HG02884 (cell line): ENCODE measurements at regions not wholly inside any gene's neighbourhood (a gene's known extent, or its start where the extent isn't known, plus 50 kb on each side); places are given as distances from the start of the nearest gene placed in this dataset.
"Not testable (repeated sequence)": the region's sequence is repeated elsewhere in the genome, so short reads cannot be mapped to it uniquely, and the experiment has no call there.

Source experiments
- ATAC-seq: cut with Tn5 transposase; IDR thresholded peaks from one replicate; pipeline ENCODE4 v1.9.1; 2021; ENCODE audit warnings: mild to moderate bottlenecking, moderate library complexity; ENCODE audit not compliant: unreplicated experiment

GRCh38 chr15:36039996-36040572 is 494.1 kb upstream of the DPH6 start:
- ATAC-seq, result no peak

- ATAC-seq, result not testable (repeated sequence)
Observed at GRCh38 chr15:36047018-36047716, 501.2 kb upstream of the DPH6 start.

DNA sequence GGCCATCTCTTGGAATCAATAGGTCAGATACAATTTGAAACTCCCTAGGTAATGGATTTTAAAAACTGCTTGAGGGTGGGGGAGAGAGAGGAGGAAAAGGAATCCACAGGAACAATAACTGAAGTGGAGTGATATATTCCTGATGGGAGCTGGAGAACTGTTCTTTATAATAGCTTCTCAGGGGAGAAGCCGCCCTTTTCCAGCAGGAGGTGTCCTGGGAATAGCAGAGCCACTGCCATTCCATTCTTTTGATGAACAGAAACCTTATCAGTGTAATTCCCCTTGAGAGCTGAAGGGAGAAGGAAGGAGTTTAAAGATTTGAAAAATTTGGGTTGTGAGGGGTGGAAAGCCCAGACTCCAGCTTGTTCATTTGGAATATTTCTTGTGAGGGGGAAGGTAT is 504.9 kb upstream of the DPH6 start:
- no peak for ATAC-seq

DNA sequence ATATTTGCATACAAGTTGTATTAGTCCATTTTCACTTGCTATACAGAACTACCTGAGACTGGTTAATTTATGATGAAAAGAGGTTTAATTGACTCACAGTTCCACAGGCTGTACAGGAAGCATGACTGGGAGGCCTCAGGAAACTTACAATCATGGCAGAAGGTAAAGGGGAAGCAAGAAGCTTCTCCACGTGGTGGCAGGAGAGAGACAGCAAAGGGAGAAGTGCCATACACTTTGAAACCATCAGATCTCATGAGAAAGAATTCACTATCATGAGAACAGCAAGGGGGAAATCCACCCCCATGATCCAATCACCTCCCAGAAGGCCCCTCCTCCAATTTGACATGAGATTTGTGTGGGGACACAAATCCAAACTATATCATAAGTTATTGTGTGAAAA is 506.7 kb upstream of the DPH6 start:
- not testable (repeated sequence) for ATAC-seq

GRCh38 chr15:36053746-36054145 is 507.8 kb upstream of the DPH6 start:
- no peak for ATAC-seq

- no peak for ATAC-seq
Observed at GRCh38 chr15:36059596-36059995, 513.6 kb upstream of the DPH6 start.

GRCh38 chr15:36062357-36062756 is 516.4 kb upstream of the DPH6 start:
- ATAC-seq, result no peak

GRCh38 chr15:36066757-36067156 is 512.7 kb upstream of the CDIN1 start:
- ATAC-seq, result no peak

DNA sequence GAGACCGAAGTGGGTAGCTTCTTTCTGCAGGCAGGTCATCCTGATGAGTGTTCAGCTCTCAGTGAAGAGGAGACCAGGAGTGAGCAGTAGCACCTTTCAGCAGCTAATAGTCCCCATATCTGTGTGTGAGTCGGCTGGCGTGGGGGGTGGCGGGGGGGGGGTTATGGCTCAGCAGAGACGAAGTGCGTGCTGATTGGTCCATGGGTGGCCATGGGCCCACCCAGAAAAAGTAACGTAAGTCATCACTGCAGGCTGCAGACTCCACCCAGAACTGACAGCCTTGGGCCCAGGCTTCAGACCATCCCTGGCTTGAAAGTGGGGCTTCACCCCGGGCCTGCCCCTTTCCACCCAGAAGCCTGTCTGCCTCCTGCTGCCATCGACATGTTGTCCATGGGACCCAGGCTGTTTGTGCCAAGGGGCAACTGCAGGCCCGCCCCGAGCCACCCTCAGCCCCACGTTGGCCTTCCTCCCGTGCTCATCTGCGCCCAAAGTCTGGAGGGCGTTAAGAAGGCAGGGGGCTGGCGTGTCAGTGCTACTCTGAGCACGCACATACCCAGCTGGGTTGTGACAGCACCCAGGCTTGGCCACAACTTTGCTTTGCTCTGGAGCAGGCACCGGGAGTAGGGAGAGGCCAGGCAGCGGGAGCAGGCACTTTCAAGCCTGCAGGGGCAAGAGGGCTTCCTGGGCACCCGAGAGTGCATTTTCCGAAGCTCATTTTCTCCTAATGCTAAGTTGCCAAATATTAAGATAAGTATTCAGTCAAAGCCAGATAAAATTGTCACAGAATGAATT is 511.7 kb upstream of the CDIN1 start:
- ATAC-seq, result no peak

GRCh38 chr15:36075333-36075732 is 504.1 kb upstream of the CDIN1 start:
- no peak for ATAC-seq

DNA sequence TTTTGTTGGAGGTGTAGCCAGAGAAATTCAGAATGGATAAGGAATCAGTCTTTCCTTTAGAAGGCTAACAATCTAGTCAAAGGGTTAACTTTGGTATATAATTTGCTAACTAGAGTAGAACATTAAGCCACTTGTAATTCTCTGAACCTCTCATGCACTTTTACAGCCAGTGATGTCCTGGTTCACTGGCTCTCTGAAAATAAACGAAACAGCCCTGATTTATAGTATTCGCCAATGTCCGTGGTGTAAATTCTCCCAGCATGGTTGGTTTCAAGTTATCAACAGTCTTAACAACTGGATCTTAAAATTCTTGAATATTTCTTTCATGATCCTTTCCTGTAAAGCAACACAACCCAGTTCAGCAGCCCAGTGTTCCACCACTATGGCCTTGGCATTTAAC is 500.4 kb upstream of the CDIN1 start:
- ATAC-seq, result no peak

- no peak for ATAC-seq
Observed at GRCh38 chr15:36080759-36081158, 498.7 kb upstream of the CDIN1 start.

DNA sequence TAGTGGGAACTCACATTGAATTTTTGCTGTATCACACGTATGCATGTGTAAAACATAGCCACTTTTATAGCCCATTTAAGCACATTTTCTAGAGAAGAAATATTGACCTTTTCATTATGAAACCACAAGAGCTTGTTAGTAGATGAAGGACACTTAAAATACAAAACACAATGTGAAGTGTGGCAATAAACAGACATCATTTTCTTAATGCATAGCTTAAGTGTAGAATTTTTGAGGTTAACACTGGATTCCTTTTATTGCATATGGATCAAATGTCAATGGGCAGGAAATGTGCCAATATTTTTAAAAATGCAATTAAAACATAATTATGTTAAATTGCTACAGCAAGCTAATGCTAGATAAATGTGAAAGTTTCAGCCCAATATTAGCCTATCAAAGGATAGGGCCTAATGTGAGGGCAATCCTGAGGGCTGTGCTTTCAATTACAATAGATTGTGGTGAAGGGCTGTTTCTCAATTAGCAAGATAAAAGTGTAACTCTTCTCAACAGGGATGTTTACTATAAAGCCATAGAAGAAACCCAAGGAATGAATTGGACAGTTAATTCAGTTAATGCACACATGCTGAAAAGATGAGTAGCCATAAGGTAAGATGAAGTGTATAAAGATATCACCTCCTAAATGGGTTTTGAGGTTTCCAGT is 489.0 kb upstream of the CDIN1 start:
- no peak for ATAC-seq

DNA sequence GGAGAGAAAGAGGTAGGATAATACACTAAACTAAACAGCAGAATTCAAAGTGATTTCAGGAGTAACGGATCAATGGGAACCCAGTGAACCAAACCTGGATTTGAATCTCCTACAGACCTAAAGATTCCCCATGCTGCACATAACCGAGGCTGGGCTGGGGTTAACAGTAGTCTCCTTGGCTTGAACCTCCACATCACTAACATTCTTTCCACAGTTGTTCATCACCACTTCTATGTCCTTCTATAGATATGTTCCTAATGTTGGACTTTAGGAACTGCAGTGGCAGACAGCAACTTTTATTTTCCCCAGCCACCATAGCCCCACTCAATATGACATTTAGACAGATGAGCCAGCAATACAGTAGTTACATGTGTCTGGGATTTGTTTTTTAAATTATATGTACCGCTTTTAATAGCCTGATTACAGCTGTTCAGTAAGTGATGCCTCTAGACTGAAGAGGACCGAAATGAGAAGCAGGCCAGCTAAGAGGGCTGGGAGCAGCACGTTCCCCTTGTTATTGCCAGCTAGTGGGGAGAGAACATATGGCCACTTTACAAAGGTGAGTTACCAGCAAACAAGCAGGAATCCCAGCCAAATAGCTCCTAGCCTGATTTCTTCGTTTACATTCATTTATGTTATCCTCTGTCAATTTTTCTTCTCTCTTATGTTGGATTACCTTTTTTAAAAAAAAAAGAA is 472.6 kb upstream of the CDIN1 start:
- no peak for ATAC-seq

- no peak for ATAC-seq
Observed at GRCh38 chr15:36108541-36108940, 470.9 kb upstream of the CDIN1 start.

- no peak for ATAC-seq
Observed at GRCh38 chr15:36109943-36110658, 469.3 kb upstream of the CDIN1 start.

- no peak for ATAC-seq
Observed at GRCh38 chr15:36110659-36110993, 468.8 kb upstream of the CDIN1 start.

DNA sequence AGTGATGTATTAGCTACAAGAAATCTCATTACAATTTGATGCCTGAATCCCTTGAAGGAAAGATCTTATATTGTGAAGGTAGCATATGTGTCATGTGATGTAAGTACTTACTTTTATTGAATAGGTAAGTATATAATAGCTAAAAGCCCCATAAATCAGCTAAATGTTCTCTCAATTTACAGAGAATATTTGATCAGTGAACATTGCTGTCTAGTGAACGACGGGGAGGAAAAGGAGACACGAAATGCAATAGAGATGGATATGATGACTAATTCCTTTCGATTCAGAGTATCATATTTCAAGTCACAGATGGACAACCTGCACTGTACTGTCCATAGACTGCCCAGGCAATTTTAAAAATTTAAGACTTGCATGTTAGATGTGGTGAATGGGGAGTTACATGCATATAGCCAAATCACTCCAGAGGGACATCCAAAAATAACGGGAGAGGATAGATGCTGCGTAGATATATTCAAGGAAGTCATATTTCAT is 462.1 kb upstream of the CDIN1 start:
- ATAC-seq, result no peak

DNA sequence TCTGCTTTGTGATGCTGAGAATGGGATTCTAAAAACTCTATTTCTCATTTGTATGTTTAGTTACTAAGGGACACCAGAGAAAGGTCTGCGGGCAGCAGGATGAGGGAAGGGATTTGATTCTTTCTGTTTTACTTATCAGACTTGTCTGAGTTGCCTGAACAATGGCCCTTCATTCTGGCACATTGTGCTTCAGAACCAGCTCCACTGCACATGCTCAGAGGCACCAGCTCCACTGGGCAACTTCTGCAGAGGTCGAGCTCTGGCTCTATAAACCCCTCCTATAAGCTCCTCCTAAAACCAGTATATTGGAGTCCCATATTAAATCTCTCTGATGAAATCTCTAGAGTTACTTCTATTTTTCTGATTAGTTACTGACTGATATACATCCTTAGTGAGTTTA is 453.2 kb upstream of the CDIN1 start:
- ATAC-seq, result no peak

DNA sequence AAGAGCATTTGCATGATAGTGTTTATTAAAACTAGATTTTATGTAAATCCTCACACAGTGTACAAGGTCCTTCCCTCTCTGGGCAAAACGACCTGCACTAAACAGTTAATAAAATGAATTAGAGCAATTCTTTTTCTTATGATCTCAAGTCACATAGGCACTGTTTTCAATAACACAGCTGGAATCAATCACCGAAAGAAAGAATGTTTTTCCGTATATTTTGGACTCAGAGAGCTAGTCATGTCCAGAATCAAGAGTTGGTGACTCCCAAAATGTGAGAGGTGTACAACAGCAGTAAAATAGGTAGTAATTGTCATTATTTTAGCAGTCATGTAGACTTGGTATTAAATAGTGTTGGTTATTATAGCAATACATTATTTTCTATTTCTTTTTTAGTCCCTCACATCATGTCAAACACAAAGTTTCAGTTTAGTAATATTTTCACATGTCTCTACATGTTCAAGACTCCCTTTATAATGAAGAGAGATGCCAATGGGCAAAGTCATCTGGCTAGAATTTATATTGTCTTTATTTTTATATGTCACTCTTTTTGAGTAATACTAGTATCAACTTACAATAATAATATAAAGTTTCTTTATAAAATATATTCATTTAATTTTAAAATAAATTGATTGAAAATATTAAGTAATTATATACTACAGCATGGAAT is 448.6 kb upstream of the CDIN1 start:
- ATAC-seq, result no peak
